ENCODE measurements at regions not wholly inside any gene's neighbourhood (a gene's known extent, or its start where the extent isn't known, plus 50 kb on each side); places are given as distances from the start of the nearest gene placed in this dataset.

GRCh38 chr3:89617706-89618105 is 510.3 kb downstream of the EPHA3 start:
- TF ChIP-seq CTCF (IDR thresholded peaks at IDR 0.05; ENCODE audit: poor library complexity, severe bottlenecking) (no peak), RAD21 (conservative IDR thresholded peaks at IDR 0.05) (no peak), TAF1 (IDR thresholded peaks at IDR 0.05; ENCODE audit: low read depth) (no peak), EP300 (conservative IDR thresholded peaks at IDR 0.05; ENCODE audit: poor library complexity, severe bottlenecking) (no peak)
- TF ChIP-seq, protein P1, sequence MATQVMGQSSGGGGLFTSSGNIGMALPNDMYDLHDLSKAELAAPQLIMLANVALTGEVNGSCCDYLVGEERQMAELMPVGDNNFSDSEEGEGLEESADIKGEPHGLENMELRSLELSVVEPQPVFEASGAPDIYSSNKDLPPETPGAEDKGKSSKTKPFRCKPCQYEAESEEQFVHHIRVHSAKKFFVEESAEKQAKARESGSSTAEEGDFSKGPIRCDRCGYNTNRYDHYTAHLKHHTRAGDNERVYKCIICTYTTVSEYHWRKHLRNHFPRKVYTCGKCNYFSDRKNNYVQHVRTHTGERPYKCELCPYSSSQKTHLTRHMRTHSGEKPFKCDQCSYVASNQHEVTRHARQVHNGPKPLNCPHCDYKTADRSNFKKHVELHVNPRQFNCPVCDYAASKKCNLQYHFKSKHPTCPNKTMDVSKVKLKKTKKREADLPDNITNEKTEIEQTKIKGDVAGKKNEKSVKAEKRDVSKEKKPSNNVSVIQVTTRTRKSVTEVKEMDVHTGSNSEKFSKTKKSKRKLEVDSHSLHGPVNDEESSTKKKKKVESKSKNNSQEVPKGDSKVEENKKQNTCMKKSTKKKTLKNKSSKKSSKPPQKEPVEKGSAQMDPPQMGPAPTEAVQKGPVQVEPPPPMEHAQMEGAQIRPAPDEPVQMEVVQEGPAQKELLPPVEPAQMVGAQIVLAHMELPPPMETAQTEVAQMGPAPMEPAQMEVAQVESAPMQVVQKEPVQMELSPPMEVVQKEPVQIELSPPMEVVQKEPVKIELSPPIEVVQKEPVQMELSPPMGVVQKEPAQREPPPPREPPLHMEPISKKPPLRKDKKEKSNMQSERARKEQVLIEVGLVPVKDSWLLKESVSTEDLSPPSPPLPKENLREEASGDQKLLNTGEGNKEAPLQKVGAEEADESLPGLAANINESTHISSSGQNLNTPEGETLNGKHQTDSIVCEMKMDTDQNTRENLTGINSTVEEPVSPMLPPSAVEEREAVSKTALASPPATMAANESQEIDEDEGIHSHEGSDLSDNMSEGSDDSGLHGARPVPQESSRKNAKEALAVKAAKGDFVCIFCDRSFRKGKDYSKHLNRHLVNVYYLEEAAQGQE (IDR thresholded peaks at IDR 0.05; ENCODE audit: borderline replicate concordance): no peak
